Prostate gland (tissue), 2 donors: ENCODE measurements at regions not wholly inside any gene's neighbourhood (a gene's known extent, or its start where the extent isn't known, plus 50 kb on each side); places are given as distances from the start of the nearest gene placed in this dataset.

ENCODE experiments used
- DNase-seq: peaks from one replicate; pipeline ENCODE4 v3.0.0-alpha.2; 2019; ENCODE audit warnings: low spot score
- H3K27ac ChIP-seq, 2 donors: fragments of 200-600 bp; sonication (generic); 2 replicates each; pipeline ENCODE4 v1.5.1; 2017 to 2019
- H3K27me3 ChIP-seq: fragments of 200-600 bp; sonication (generic); replicated peaks from 2 replicates; pipeline ENCODE4 v1.5.1; 2019; ENCODE audit not compliant: insufficient read depth
- H3K36me3 ChIP-seq, 2 donors: fragments of 200-600 bp; sonication (generic); 1 replicate in 1 of 2; 2 replicates in 1 of 2; pipeline versions ENCODE4 v1.5.1 to v1.8.1; 2017 to 2019
- H3K4me1 ChIP-seq: fragments of 200-600 bp; sonication (generic); replicated peaks from 2 replicates; pipeline ENCODE4 v1.5.1; 2019
- H3K4me3 ChIP-seq, 2 donors: fragments of 200-600 bp; sonication (generic); 2 replicates each; pipeline ENCODE4 v1.5.1; 2017 to 2019
- H3K9me3 ChIP-seq: fragments of 200-600 bp; sonication (generic); 2 replicates; pipeline ENCODE4 v1.5.1; 2017
- CTCF ChIP-seq, 4 experiments: fragments of 200-600 bp in 2 of 4; fragments of 450-650 bp in 2 of 4; sonication (generic) in 2 of 4; IDR thresholded peaks; 1 replicate in 3 of 4; 2 replicates in 1 of 4; pipeline ENCODE4 v1.5.1; 2016 to 2019; ENCODE audit warnings: antibody characterized with exemption in 4 of 4, mild to moderate bottlenecking in 2 of 4, moderate library complexity in 2 of 4
- POLR2A ChIP-seq: fragments of 450-650 bp; IDR thresholded peaks from one replicate; pipeline ENCODE4 v1.6.1; 2016; ENCODE audit warnings: antibody characterized with exemption, mild to moderate bottlenecking
- POLR2AphosphoS5 ChIP-seq: sonication (generic); formaldehyde crosslinking; IDR thresholded peaks from one replicate; pipeline ENCODE4 v1.6.1; 2017; ENCODE audit warnings: antibody characterized with exemption
- WGBS: methylation state at CpG from one replicate; pipeline ENCODE4 v1.1.5; 2018; 5-methylcytosine and 5-hydroxymethylcytosine counted together
- intact Hi-C: fragments of 100-400 bp; cut with DNase I; formaldehyde crosslinking; loops from one replicate; pipeline ENCODE4 v1.14.2; 2022

GRCh38 chr6:168247443-168248147, 72.0 kb downstream of the DACT2 start:
- no peaks in the 10 kb centered on the region for H3K4me1 ChIP-seq
- no peaks in the 10 kb centered on the region for H3K27me3 ChIP-seq
- TF ChIP-seq POLR2AphosphoS5 = peak; percentile 11
- no peak for TF ChIP-seq POLR2A
- intact Hi-C loops = no loop called here
- no peaks in the 10 kb centered on the region for H3K36me3 ChIP-seq
- no peak overlapping the region for H3K27ac ChIP-seq
- WGBS = 23% methylated on average over 15 of the region's 16 CpGs
- no peak overlapping the region for H3K4me3 ChIP-seq
- DNase-seq = peak; percentile 44
- no peaks in the 10 kb centered on the region for H3K9me3 ChIP-seq

- Histone ChIP-seq H3K9me3 (no peaks in the 10 kb centered on the region), H3K27ac (no peak overlapping the region), H3K4me3 (no peak overlapping the region), H3K36me3 (no peaks in the 10 kb centered on the region), H3K27me3 (no peaks in the 10 kb centered on the region), H3K4me1 (no peaks in the 10 kb centered on the region)
- intact Hi-C loops = no loop called here
- DNase-seq = no peak
- TF ChIP-seq CTCF (IDR thresholded peaks at IDR 0.05) (no peak), POLR2AphosphoS5 (no peak), POLR2A (no peak)
- WGBS = 87% methylated on average over 17 of the region's 17 CpGs
These were observed 74.5 kb downstream of the DACT2 start for GRCh38 chr6:168244961-168245551.

- intact Hi-C loops = no loop called here
- Histone ChIP-seq H3K4me1 (no peaks in the 10 kb centered on the region), H3K4me3 (no peak overlapping the region), H3K27me3 (no peaks in the 10 kb centered on the region), H3K9me3 (no peaks in the 10 kb centered on the region), H3K27ac (no peak overlapping the region), H3K36me3 (no peaks in the 10 kb centered on the region)
- WGBS = 78% methylated on average over 6 of the region's 6 CpGs
- TF ChIP-seq POLR2AphosphoS5 (no peak), POLR2A (no peak)
- DNase-seq = no peak
These were observed 75.7 kb downstream of the DACT2 start for GRCh38 chr6:168243812-168244376.

DNA sequence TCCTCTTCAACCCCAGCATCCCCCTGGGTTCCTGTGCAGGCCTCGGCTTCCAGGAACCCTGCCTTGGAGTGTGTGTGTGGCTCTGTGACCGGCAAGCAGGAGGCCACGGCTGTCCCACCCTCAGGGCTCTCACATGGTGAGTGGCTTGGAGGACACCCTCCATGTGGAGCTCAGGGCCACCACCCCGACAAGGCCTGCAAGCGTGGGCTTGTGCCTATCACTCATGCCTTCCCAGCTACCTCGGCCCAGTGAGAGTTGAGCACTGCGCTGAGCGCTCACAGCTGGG, 76.7 kb downstream of the DACT2 start:
- Histone ChIP-seq H3K27me3 (no peaks in the 10 kb centered on the region), H3K9me3 (no peaks in the 10 kb centered on the region), H3K36me3 (no peaks in the 10 kb centered on the region), H3K4me3 (no peak overlapping the region), H3K27ac (no peak overlapping the region), H3K4me1 (no peaks in the 10 kb centered on the region)
- 96% methylated on average over 8 of the region's 8 CpGs for WGBS
- no peak for TF ChIP-seq CTCF (IDR thresholded peaks at IDR 0.05)
- no peak for TF ChIP-seq POLR2A
- no peak for DNase-seq
- intact Hi-C loops = no loop called here

DNA sequence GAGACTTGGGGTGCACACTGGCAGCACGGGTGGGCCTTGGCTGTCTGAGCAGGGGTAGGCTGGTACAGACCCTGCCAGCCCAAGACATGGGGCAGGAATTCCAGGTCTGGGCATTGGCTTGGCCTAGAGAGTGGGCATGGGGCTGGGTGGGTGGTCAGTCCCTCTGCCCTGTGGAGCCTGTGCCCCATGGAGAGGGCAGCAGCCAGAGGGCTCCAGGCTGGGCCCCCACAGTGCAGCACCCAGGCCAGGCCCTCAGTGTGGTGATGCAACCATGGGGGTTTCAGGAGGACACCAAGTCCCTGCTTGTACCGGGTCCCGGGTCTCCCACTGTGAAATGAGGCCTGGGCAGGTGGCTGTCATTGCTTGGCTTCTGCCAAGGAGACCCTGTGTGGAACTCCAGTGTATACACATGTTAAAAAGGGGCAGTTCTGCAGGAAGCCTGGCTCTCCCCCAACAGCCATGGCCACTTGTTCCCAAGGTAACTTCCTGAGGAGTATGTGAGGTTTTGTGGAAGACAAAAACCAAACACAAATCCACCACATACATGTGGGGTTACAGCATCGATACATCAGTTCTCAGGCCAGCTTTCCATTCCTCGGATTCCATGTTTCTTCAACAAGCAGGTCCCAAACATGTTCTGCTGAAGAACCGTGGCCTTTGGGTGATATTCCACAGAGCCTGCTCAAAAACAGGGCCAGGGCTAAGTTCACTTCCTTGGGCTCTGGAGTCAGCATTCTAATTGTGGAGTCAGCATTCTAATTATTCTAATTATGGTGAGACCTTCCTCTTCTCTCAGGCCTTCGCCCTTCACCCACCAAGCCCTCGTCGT, 77.3 kb downstream of the DACT2 start:
- H3K4me1 ChIP-seq = no peaks in the 10 kb centered on the region
- TF ChIP-seq POLR2AphosphoS5 (no peak), POLR2A (no peak), CTCF (IDR thresholded peaks at IDR 0.05) (no peak)
- H3K36me3 ChIP-seq = no peaks in the 10 kb centered on the region
- WGBS = 98% methylated on average over 8 of the region's 9 CpGs
- DNase-seq = no peak
- H3K27ac ChIP-seq = no peak overlapping the region
- intact Hi-C loops = no loop called here
- no peaks in the 10 kb centered on the region for H3K9me3 ChIP-seq
- no peak overlapping the region for H3K4me3 ChIP-seq
- H3K27me3 ChIP-seq = no peaks in the 10 kb centered on the region
